Activated T-cell treated with anti-CD3 and anti-CD28 coated beads, Interleukin-2, amount 50 U/mL, for 24 hours (primary cell): ENCODE measurements at regions not wholly inside any gene's neighbourhood (a gene's known extent, or its start where the extent isn't known, plus 50 kb on each side); places are given as distances from the start of the nearest gene placed in this dataset.
"Not testable (repeated sequence)": the region's sequence is repeated elsewhere in the genome, so short reads cannot be mapped to it uniquely, and the experiment has no call there.

Source experiments
- DNase-seq: peaks from one replicate; pipeline ENCODE4 v3.0.0-alpha.2; 2020
- H3K27ac Mint-ChIP-seq: 2 replicates; pipeline ENCODE4 v1.8.0; 2020; ENCODE audit warnings: mild to moderate bottlenecking, mixed read lengths
- H3K27me3 Mint-ChIP-seq: 2 replicates; pipeline ENCODE4 v1.8.0; 2020; ENCODE audit warnings: mixed read lengths
- H3K36me3 Mint-ChIP-seq: 2 replicates; pipeline ENCODE4 v1.8.0; 2020; ENCODE audit warnings: low read depth, mixed read lengths
- H3K4me1 Mint-ChIP-seq: 2 replicates; pipeline ENCODE4 v1.8.0; 2020; ENCODE audit warnings: low read depth, mixed read lengths
- H3K4me3 Mint-ChIP-seq: 2 replicates; pipeline ENCODE4 v1.8.0; 2020; ENCODE audit warnings: mild to moderate bottlenecking, moderate library complexity, mixed read lengths
- H3K9me3 Mint-ChIP-seq: 2 replicates; pipeline ENCODE4 v1.8.0; 2020; ENCODE audit warnings: mixed read lengths

DNA sequence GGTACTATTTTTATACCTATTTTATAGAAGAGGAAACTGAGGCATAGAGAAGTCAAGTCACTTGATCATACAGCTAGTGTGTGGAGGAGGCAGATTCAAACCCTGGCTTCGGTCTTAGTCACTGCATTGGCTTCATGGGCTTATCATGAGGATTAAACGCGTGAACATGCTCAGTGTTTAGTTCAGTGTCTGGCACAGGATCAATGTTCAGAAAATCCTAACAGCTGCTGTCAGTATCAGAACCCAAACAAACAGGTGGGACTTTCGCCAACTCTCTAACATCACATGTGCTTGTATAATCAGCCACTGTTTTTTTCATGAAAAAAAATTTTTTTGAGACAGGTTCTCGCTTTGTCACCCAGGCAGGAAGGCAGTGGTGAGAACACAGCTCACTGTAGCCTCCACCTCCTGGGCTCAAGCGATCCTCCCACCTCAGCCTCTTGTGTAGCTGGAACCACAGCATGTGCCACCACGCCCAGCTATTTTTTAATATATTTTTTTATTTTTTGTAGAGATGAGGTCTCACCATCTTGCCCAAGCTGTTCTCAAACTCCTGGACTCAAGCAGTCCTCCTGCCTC is 207.2 kb downstream of the NPIPA7 start:
- not testable (repeated sequence) for H3K9me3 Mint-ChIP-seq, H3K27ac Mint-ChIP-seq, H3K4me3 Mint-ChIP-seq, DNase-seq, H3K4me1 Mint-ChIP-seq, H3K36me3 Mint-ChIP-seq
- H3K27me3 Mint-ChIP-seq: peaks cover 14% of the 10 kb centered on the region

DNA sequence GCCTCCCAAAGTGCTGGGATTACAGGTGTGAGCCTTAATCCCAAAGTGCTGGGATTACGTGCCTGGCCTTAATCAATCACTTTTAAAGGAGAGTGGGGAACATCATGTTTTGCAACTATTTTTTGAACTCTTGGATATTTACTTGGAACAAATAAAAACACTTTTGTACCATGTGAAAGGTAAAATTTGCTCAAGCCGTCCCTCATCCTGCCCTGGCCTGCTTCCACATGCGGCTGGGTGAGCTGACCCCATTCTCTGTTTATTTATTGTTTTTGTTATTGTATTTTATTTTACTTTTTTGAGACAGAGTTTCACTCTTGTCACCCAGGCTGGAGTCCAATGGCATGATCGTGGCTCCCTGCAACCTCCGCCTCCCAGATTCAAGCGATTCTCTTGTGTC is 208.0 kb downstream of the NPIPA7 start:
- not testable (repeated sequence) for H3K4me1 Mint-ChIP-seq, DNase-seq, H3K27ac Mint-ChIP-seq, H3K36me3 Mint-ChIP-seq, H3K9me3 Mint-ChIP-seq, H3K4me3 Mint-ChIP-seq
- H3K27me3 Mint-ChIP-seq: peaks cover 14% of the 10 kb centered on the region

DNA sequence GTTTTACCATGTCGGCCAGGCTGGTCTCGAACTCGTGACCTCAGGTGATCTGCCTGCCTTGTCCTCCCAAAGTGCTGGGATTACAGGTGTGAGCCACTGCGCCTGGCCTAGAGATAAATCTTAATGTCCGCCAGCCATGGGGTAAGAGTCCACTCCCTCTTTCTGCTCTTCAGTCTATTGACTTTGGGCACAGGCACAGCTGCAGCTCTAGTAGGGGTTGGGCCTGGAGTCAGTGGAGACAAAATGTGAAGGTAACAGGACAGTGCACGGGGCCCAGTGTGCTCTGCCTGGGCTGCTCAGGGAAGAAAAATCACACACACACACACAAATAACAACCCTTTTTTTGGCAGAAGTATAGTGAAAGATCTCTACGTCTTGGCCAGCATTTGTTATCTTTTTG is 209.5 kb downstream of the NPIPA7 start:
- not testable (repeated sequence) for H3K36me3 Mint-ChIP-seq, H3K4me1 Mint-ChIP-seq, DNase-seq, H3K27ac Mint-ChIP-seq, H3K4me3 Mint-ChIP-seq, H3K9me3 Mint-ChIP-seq
- H3K27me3 Mint-ChIP-seq: peaks cover 16% of the 10 kb centered on the region

DNA sequence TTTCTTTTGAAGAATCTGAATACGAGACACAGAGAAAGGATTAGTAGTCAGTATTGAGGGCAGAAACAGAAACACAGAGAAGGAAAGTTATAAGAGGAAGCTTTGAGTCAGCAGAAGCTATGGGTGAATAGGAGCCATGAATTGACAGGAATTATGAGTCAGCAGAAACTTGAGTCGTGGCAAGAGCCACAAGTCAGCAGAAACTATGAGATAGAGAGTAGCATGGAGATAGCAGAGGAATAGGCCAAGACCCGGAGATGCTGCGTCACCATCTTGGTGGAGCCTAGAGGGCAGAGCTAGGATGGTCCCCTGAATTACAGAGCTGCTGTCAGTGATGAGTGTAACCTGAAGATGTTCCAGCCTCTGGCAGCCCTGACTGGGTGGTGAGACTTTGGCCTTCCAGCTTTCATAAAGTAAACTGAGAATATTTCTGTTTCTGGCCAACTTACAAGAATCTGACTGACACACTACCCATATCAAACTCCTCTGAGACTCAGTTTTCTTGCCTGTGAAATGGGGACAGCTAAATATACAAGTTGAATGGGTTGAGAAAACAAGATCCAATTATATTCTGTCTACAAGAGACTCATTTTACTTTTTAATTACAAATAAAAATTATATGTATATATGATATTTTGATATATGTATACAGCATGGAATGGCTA is 211.8 kb downstream of the NPIPA7 start:
- H3K4me3 Mint-ChIP-seq: not testable (repeated sequence)

DNA sequence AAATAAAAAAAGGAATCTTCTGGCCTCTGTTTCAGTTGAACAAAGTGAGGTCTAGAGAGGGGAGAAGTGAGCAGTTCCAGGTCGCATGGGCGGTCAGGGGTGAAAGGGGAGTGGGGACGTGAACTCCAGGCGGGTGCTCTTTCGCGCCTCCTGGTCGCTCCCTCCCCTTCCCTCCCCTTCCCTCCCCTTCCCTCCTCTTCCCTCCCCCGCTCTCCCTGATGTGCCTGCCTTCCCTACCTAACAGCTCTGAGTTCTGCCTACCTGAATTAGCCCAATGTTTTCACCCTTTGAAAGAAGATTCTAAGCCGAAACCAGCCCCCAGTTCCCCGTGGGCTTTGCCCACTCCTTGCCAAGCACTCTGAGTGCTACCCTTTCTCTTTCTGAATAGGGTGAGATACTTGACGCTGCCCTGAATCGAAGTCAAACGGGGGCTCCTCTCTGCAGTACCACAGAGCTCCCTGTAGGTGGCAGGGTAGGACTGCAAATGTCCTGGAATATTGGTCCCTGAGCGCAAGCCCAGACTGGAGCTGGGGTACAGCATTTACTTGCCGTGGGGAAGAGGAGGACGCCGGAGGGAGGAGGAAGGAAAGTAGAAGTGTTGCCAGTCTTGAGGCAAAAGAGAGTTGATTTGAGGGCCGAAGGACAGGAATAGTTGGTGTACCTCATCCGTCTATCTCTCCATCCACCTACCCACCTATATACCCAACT is 214.4 kb downstream of the NPIPA7 start:
- not testable (repeated sequence) for H3K4me1 Mint-ChIP-seq, H3K4me3 Mint-ChIP-seq, H3K27ac Mint-ChIP-seq, H3K9me3 Mint-ChIP-seq, H3K36me3 Mint-ChIP-seq, H3K27me3 Mint-ChIP-seq
- DNase-seq: peak; percentile 64

More for the DNA sequence above, 211.8 kb downstream of the NPIPA7 start:
- not testable (repeated sequence) for H3K9me3 Mint-ChIP-seq, H3K36me3 Mint-ChIP-seq, DNase-seq, H3K4me1 Mint-ChIP-seq, H3K27ac Mint-ChIP-seq, H3K27me3 Mint-ChIP-seq

DNA sequence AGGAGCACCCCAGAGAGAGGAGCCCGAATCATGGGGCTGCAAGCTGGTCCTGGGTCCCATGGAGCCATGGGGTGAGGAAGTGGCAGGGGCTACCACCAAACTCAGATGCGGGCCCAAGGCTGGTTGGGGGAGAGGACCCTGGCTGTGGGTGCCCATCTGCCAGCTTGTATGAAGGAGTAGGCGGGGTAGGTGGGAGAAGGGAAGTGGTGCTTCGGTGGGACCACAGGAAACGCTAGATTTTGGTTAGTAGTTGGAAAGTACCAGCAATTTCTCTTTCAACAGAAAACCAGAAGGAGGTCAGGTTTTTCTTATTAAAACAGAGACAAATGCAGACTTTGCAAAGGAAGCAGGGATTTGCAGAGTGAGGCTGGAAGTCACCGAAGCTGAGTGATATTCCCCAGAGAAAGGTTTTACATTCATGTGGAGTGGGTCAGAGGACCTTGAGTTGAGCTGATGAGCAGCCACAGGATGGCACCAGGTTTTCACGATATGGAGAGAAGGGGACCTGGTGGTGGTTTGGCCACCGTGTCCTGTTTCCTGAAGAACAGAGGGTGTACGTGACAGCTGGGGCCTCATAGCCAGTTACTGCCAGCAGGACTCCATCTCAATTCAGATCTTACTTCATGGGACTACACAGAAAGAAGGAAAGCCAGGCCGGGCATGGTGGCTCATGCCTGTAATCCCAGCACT is 216.2 kb downstream of the NPIPA7 start:
- not testable (repeated sequence) for H3K27me3 Mint-ChIP-seq, H3K9me3 Mint-ChIP-seq, DNase-seq, H3K4me3 Mint-ChIP-seq, H3K27ac Mint-ChIP-seq, H3K36me3 Mint-ChIP-seq, H3K4me1 Mint-ChIP-seq

DNA sequence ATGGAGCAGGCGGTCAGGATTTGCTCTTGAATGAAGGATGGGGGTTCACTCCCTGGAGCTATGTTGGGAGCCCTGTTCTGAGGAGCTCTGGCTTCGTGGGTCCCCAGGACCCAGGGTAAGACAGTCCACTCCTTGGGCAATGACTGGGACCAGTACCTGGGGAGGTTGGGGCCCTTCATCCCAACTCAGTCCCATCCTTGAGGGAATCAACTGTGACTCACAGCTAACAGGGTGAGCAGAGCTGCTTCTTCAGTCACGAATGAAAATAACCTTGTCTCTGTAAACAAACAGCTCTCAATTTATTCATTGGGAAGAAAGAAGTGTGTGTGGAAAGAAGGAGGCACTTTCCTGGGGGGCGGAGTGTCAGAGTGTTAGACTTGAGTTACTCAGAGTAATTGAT is 222.3 kb downstream of the NPIPA7 start:
- H3K4me1 Mint-ChIP-seq, H3K36me3 Mint-ChIP-seq, H3K27ac Mint-ChIP-seq, H3K9me3 Mint-ChIP-seq, H3K27me3 Mint-ChIP-seq, H3K4me3 Mint-ChIP-seq, DNase-seq: not testable (repeated sequence)

DNA sequence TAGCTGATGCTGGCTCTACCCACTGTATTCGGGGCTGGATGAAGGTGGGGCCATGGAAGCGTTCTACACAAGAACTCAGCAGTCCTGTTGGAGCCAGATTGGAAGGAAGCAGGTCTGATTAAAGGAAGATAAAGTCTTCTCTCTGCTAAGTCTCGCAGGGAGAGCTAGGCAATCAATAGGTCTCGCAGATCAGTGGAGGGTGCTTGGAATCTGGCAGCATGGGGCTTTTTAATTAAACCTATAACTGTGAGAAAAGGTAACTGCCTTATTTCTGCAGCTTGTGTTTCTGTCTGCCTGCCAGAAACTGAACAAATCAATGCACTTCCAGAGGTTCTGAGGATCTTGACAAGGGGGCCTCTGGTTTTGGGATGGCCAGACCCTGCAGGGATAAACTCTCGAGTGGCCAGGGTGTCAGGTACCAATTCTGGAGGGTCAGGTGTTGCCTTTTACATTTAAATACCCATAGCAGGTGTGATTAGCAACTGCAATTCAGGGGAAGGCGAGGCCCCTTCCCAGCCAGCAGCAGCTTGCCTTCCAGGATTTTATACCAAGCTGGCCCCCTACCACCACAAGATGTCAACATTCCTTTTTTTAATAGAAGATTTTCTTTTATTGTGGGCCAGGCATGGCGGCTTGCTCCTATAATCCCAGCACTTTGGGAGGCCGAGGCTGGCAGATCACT is 228.6 kb downstream of the NPIPA7 start:
- not testable (repeated sequence) for H3K4me1 Mint-ChIP-seq, H3K27me3 Mint-ChIP-seq, H3K27ac Mint-ChIP-seq, H3K4me3 Mint-ChIP-seq, H3K36me3 Mint-ChIP-seq, DNase-seq, H3K9me3 Mint-ChIP-seq

DNA sequence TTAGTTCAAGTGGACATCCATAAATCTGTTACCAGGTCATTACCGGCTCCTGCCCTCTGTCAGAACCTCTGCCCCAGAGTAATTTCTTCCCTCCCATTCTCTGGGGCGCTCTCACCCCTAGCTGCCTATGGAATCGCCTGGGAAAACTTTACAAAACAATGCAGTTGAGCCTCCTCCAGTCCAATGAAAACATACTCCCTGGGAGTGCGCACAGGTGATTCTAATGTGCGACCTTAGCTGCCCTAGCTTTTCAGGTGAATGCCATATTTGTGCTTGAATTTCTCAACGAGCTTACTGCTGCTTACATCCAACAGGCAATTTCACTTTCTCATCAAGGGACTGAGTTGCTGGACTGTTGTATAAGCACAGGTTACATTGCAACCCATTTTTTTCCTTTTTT is 230.7 kb downstream of the NPIPA7 start:
- not testable (repeated sequence) for DNase-seq, H3K27me3 Mint-ChIP-seq, H3K36me3 Mint-ChIP-seq, H3K4me1 Mint-ChIP-seq, H3K4me3 Mint-ChIP-seq, H3K9me3 Mint-ChIP-seq, H3K27ac Mint-ChIP-seq

DNA sequence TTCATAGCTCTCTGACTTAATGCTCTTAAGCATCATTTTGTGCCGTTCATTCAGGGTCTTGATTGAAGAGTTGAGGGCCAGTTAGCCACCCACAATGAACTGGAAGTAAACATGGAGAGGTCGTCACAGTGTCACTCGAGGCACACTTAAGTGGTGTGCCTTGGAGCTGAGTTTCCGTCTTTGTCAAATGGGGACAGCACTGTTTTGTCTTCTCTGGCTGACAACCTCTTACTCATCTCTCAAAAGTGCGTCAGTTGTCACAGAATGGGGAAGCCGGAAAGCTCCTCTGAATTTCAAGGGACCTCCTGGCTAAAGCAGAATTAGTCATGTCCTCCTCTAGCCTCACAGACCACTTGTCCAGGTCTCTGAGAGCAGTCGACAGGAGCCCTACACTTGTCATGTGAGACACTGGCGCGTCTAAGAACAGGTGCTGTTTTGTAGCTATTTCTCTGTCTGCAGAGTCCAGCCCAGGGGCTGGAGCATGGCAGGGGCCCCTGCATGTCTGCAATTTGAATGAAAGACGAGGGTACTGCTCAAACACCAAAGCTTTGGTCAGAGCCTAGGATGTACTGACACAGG is 231.5 kb downstream of the NPIPA7 start:
- H3K36me3 Mint-ChIP-seq, H3K4me1 Mint-ChIP-seq, H3K27ac Mint-ChIP-seq, DNase-seq, H3K9me3 Mint-ChIP-seq, H3K4me3 Mint-ChIP-seq, H3K27me3 Mint-ChIP-seq: not testable (repeated sequence)

DNA sequence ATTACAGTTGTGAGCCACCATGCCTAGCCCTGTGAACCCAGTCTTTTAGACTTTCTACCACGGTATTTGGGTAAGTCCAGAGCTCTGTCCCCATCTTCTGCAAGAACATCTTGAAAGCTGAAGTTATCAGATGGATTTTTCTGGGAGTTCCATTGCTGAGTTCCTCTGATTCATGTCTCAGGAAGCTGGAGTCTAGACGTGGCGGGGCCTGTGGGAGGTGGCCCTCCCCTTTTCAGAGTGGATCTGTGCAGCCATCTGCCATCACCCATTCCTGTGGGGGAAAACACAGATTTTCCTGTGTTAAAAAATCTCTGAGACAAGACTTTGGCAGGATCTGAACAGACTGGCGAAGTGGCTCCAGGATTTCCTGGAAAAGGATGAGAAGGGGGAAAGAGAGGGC is 234.3 kb downstream of the NPIPA7 start:
- not testable (repeated sequence) for H3K36me3 Mint-ChIP-seq, H3K9me3 Mint-ChIP-seq, H3K4me3 Mint-ChIP-seq, H3K4me1 Mint-ChIP-seq, H3K27ac Mint-ChIP-seq, DNase-seq, H3K27me3 Mint-ChIP-seq

DNA sequence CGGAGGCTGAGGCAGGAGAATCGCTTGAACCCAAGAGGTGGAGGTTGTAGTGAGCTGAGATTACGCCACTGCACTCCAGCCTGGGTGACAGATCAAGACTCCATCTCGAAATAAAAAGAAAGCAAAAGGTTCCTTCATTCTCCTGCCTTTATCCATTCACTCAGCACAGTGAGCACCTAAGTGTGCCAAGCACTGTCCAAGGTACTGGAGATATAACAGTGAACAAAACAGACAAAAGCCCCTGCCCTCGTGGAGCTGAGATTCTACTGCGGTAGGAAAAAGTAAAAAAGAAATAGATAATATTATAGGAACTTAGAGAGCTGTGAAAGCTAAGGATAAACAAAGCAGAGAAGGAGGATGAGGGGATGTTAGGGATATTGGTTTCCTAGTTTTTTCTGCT is 235.5 kb downstream of the NPIPA7 start:
- H3K36me3 Mint-ChIP-seq, H3K27me3 Mint-ChIP-seq, H3K4me1 Mint-ChIP-seq, H3K9me3 Mint-ChIP-seq, H3K27ac Mint-ChIP-seq, H3K4me3 Mint-ChIP-seq, DNase-seq: not testable (repeated sequence)

DNA sequence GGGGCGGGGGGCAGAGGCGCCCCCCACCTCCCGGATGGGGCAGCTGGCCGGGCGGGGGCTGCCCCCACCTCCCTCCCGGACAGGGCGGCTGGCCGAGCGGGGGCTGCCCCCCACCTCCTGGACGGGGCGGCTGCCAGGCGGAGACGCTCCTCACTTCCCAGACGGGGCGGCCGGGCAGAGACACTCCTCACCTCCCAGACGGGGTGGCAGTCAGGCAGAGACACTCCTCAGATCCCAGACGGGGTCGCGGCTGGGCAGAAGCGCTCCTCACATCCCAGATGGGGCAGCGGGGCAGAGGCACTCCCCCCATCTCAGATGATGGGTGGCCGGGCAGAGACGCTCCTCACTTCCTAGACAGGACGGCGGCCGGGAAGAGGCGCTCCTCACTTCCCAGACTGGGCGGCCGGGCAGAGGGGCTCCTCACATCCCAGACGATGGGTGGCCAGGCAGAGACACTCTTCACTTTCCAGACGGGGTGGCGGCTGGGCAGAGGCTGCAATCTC is 240.1 kb downstream of the NPIPA7 start:
- not testable (repeated sequence) for H3K4me1 Mint-ChIP-seq, H3K27ac Mint-ChIP-seq, H3K27me3 Mint-ChIP-seq, DNase-seq, H3K9me3 Mint-ChIP-seq, H3K36me3 Mint-ChIP-seq, H3K4me3 Mint-ChIP-seq

DNA sequence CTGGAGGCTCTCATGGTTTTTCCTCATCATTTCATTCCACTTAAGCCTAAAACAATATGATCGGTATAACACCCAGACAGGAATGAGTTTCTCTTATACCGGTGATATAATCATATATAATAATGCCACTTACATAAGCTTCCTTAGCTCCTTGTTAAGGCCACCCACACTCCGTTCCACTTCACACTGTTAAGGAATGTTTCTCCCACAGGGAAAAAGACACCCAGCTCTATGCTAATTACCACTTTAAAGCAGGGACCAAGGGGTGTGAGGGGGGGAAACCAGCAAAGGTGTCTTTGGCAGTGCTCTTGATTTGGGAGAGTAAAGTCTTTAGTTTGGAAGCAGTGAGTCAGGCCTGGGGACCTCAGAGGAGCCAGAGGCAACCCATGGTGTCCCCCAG is 245.4 kb downstream of the NPIPA7 start:
- H3K36me3 Mint-ChIP-seq, H3K4me3 Mint-ChIP-seq, DNase-seq, H3K27me3 Mint-ChIP-seq, H3K9me3 Mint-ChIP-seq, H3K27ac Mint-ChIP-seq, H3K4me1 Mint-ChIP-seq: not testable (repeated sequence)
